ENCODE measurements at regions not wholly inside any gene's neighbourhood (a gene's known extent, or its start where the extent isn't known, plus 50 kb on each side); places are given as distances from the start of the nearest gene placed in this dataset.

- Histone ChIP-seq H3K27me3 (ENCODE audit: control insufficient read depth, insufficient read depth, low read length) (no peaks in the 10 kb centered on the region), H3K27ac (ENCODE audit: low read length) (no peak overlapping the region), H3K9me3 (ENCODE audit: control insufficient read depth, low read depth, low read length) (peaks cover 13% of the 10 kb centered on the region), H3K9ac (ENCODE audit: low read length) (no peak overlapping the region), H3K36me3 (ENCODE audit: control insufficient read depth, low read depth, low read length) (no peaks in the 10 kb centered on the region), H3K4me3 (ENCODE audit: low read length) (no peak overlapping the region), H3K4me1 (ENCODE audit: control insufficient read depth, low read depth, low read length) (no peaks in the 10 kb centered on the region)
Observed at GRCh38 chrX:124529786-124530185, 183.4 kb downstream of the SH2D1A start.

- Histone ChIP-seq H3K9me3 (ENCODE audit: control insufficient read depth, low read depth, low read length) (peaks cover 13% of the 10 kb centered on the region), H3K4me3 (ENCODE audit: low read length) (no peak overlapping the region), H3K27me3 (ENCODE audit: control insufficient read depth, insufficient read depth, low read length) (no peaks in the 10 kb centered on the region), H3K27ac (ENCODE audit: low read length) (no peak overlapping the region), H3K36me3 (ENCODE audit: control insufficient read depth, low read depth, low read length) (no peaks in the 10 kb centered on the region), H3K9ac (ENCODE audit: low read length) (no peak overlapping the region), H3K4me1 (ENCODE audit: control insufficient read depth, low read depth, low read length) (peaks cover 4% of the 10 kb centered on the region)
Observed at GRCh38 chrX:124530803-124531202, 184.4 kb downstream of the SH2D1A start.

- Histone ChIP-seq H3K27me3 (ENCODE audit: control insufficient read depth, insufficient read depth, low read length) (no peaks in the 10 kb centered on the region), H3K4me3 (ENCODE audit: low read length) (no peak overlapping the region), H3K27ac (ENCODE audit: low read length) (no peak overlapping the region), H3K9ac (ENCODE audit: low read length) (no peak overlapping the region), H3K4me1 (ENCODE audit: control insufficient read depth, low read depth, low read length) (peaks cover 4% of the 10 kb centered on the region), H3K9me3 (ENCODE audit: control insufficient read depth, low read depth, low read length) (peaks cover 12% of the 10 kb centered on the region), H3K36me3 (ENCODE audit: control insufficient read depth, low read depth, low read length) (no peaks in the 10 kb centered on the region)
Observed at GRCh38 chrX:124534536-124534935, 188.2 kb downstream of the SH2D1A start.

GRCh38 chrX:124540474-124540873, 194.1 kb downstream of the SH2D1A start:
- Histone ChIP-seq H3K9me3 (ENCODE audit: control insufficient read depth, low read depth, low read length) (peaks cover 14% of the 10 kb centered on the region), H3K27me3 (ENCODE audit: control insufficient read depth, insufficient read depth, low read length) (no peaks in the 10 kb centered on the region), H3K9ac (ENCODE audit: low read length) (no peak overlapping the region), H3K27ac (ENCODE audit: low read length) (no peak overlapping the region), H3K4me3 (ENCODE audit: low read length) (no peak overlapping the region), H3K36me3 (ENCODE audit: control insufficient read depth, low read depth, low read length) (no peaks in the 10 kb centered on the region), H3K4me1 (ENCODE audit: control insufficient read depth, low read depth, low read length) (peaks cover under 1% of the 10 kb centered on the region)

GRCh38 chrX:124548571-124548970, 202.2 kb downstream of the SH2D1A start:
- Histone ChIP-seq H3K9ac (ENCODE audit: low read length) (no peak overlapping the region), H3K4me1 (ENCODE audit: control insufficient read depth, low read depth, low read length) (peaks cover 5% of the 10 kb centered on the region), H3K9me3 (ENCODE audit: control insufficient read depth, low read depth, low read length) (peaks cover 25% of the 10 kb centered on the region), H3K4me3 (ENCODE audit: low read length) (no peak overlapping the region), H3K36me3 (ENCODE audit: control insufficient read depth, low read depth, low read length) (no peaks in the 10 kb centered on the region), H3K27me3 (ENCODE audit: control insufficient read depth, insufficient read depth, low read length) (no peaks in the 10 kb centered on the region), H3K27ac (ENCODE audit: low read length) (no peak overlapping the region)

DNA sequence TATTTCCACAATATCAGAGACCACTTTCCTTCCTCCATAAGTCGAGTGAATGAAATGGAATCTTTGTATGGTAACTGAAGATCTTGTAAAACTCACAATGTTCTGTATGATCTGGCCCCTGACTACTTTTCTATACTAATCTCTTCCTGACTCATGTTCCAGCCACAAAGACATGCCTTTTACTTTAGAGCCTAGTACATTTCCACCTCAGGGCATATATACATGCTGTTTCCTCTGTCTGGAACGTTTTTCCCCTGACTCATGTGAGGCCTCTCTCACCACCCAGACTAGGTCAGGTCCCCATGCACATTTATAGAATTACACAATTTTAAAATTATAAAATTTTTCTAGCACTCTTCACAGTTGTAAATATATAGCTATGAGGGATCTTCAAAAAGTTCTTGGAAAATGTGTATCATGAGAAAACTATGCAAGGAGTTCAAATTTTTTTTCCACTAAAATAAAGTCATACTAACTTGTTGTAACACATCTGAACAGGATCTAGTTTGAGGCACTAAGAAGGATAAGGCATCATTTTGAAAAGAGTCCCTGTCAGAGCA, 208.8 kb downstream of the SH2D1A start:
- Histone ChIP-seq H3K9me3 (ENCODE audit: control insufficient read depth, low read depth, low read length) (peaks cover 20% of the 10 kb centered on the region), H3K27me3 (ENCODE audit: control insufficient read depth, insufficient read depth, low read length) (no peaks in the 10 kb centered on the region), H3K27ac (ENCODE audit: low read length) (no peak overlapping the region), H3K4me1 (ENCODE audit: control insufficient read depth, low read depth, low read length) (no peaks in the 10 kb centered on the region), H3K36me3 (ENCODE audit: control insufficient read depth, low read depth, low read length) (no peaks in the 10 kb centered on the region), H3K4me3 (ENCODE audit: low read length) (no peak overlapping the region), H3K9ac (ENCODE audit: low read length) (no peak overlapping the region)

DNA sequence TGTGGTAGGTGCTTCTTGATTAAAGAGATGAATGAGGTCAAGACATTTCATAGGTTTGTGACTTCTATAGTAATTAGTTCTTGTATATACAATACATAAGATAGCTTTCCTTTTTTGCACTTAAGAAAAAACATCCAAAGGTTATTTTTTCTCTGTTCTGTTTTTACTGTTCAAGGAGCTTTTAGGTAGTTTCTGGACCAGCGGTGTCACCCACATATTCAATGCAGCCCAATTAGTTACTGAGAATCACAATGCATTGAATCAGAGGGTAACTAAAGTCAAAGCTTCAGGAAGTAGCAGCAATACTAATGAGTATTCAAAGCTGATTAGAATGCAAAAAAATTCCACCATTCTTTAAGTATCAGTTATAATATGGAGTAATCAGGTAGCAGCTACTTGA, 211.6 kb downstream of the SH2D1A start:
- Histone ChIP-seq H3K9me3 (ENCODE audit: control insufficient read depth, low read depth, low read length) (peaks cover 8% of the 10 kb centered on the region), H3K4me3 (ENCODE audit: low read length) (no peak overlapping the region), H3K9ac (ENCODE audit: low read length) (no peak overlapping the region), H3K36me3 (ENCODE audit: control insufficient read depth, low read depth, low read length) (no peaks in the 10 kb centered on the region), H3K4me1 (ENCODE audit: control insufficient read depth, low read depth, low read length) (no peaks in the 10 kb centered on the region), H3K27me3 (ENCODE audit: control insufficient read depth, insufficient read depth, low read length) (no peaks in the 10 kb centered on the region), H3K27ac (ENCODE audit: low read length) (no peak overlapping the region)

- Histone ChIP-seq H3K9me3 (ENCODE audit: control insufficient read depth, low read depth, low read length) (peaks cover 5% of the 10 kb centered on the region), H3K9ac (ENCODE audit: low read length) (no peak overlapping the region), H3K27me3 (ENCODE audit: control insufficient read depth, insufficient read depth, low read length) (no peaks in the 10 kb centered on the region), H3K4me1 (ENCODE audit: control insufficient read depth, low read depth, low read length) (no peaks in the 10 kb centered on the region), H3K4me3 (ENCODE audit: low read length) (no peak overlapping the region), H3K27ac (ENCODE audit: low read length) (no peak overlapping the region), H3K36me3 (ENCODE audit: control insufficient read depth, low read depth, low read length) (no peaks in the 10 kb centered on the region)
Observed at GRCh38 chrX:124573468-124573867, 227.1 kb downstream of the SH2D1A start.

GRCh38 chrX:124592744-124593143, 246.4 kb downstream of the SH2D1A start:
- Histone ChIP-seq H3K4me1 (ENCODE audit: control insufficient read depth, low read depth, low read length) (no peaks in the 10 kb centered on the region), H3K9ac (ENCODE audit: low read length) (no peak overlapping the region), H3K27me3 (ENCODE audit: control insufficient read depth, insufficient read depth, low read length) (no peaks in the 10 kb centered on the region), H3K9me3 (ENCODE audit: control insufficient read depth, low read depth, low read length) (peaks cover 21% of the 10 kb centered on the region), H3K36me3 (ENCODE audit: control insufficient read depth, low read depth, low read length) (no peaks in the 10 kb centered on the region), H3K4me3 (ENCODE audit: low read length) (no peak overlapping the region), H3K27ac (ENCODE audit: low read length) (no peak overlapping the region)

DNA sequence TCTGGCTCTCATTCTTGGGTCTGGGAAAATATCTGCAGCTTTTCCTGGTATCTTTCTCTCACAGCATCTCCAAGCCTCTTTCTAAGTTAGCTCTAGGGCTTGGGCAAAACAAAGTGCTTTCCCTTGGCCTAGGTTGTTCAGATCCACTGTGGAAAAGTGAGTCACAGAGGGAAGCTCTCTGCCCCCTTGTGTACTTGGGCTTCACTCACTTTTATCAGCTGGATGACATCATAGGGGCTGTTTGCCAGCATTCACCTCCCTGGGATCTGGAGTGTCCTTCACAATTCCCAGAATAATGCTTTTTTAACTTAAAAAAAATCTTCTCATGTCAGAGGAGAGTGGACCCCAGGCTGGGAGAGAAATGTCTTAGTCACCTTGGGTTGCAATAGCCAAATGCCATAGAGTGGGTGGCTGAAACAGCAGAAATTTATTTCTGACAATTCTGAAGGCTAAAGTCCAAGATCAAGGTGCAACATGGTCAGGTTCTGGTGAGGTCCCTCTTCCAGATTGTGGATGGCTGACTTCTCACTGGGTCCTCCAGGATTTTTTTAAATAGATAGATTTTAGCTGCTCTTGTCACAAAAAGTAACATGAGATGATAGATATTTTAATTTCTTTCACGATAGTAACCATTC, 247.8 kb downstream of the SH2D1A start:
- Histone ChIP-seq H3K9ac (ENCODE audit: low read length) (no peak overlapping the region), H3K9me3 (ENCODE audit: control insufficient read depth, low read depth, low read length) (peaks cover 21% of the 10 kb centered on the region), H3K27ac (ENCODE audit: low read length) (no peak overlapping the region), H3K27me3 (ENCODE audit: control insufficient read depth, insufficient read depth, low read length) (no peaks in the 10 kb centered on the region), H3K36me3 (ENCODE audit: control insufficient read depth, low read depth, low read length) (no peaks in the 10 kb centered on the region), H3K4me3 (ENCODE audit: low read length) (no peak overlapping the region), H3K4me1 (ENCODE audit: control insufficient read depth, low read depth, low read length) (no peaks in the 10 kb centered on the region)

- Histone ChIP-seq H3K27ac (ENCODE audit: low read length) (no peak overlapping the region), H3K27me3 (ENCODE audit: control insufficient read depth, insufficient read depth, low read length) (no peaks in the 10 kb centered on the region), H3K9me3 (ENCODE audit: control insufficient read depth, low read depth, low read length) (peaks cover 32% of the 10 kb centered on the region), H3K36me3 (ENCODE audit: control insufficient read depth, low read depth, low read length) (no peaks in the 10 kb centered on the region), H3K4me3 (ENCODE audit: low read length) (no peak overlapping the region), H3K9ac (ENCODE audit: low read length) (no peak overlapping the region), H3K4me1 (ENCODE audit: control insufficient read depth, low read depth, low read length) (no peaks in the 10 kb centered on the region)
Observed at GRCh38 chrX:124605511-124605910, 259.1 kb downstream of the SH2D1A start.

DNA sequence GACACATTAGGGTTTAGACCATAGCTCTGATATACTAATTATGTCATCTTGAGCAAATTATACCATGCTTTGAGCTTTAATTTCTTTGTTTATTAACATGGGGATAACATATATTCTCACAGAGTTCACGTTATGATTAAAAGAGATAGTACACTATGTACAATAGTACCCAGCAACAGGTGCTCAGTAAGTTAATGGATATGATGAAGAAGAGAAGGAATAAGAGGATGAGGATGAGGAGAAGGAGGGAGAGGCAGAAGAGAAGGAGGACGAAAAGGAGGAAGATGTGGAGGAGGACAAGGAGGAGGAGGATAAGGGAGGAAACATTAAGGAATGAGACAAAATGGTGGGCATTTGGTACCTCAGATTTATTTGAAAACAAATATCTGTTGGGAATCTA, 260.4 kb downstream of the SH2D1A start:
- Histone ChIP-seq H3K4me3 (ENCODE audit: low read length) (no peak overlapping the region), H3K9ac (ENCODE audit: low read length) (no peak overlapping the region), H3K27me3 (ENCODE audit: control insufficient read depth, insufficient read depth, low read length) (no peaks in the 10 kb centered on the region), H3K9me3 (ENCODE audit: control insufficient read depth, low read depth, low read length) (peaks cover 30% of the 10 kb centered on the region), H3K36me3 (ENCODE audit: control insufficient read depth, low read depth, low read length) (no peaks in the 10 kb centered on the region), H3K27ac (ENCODE audit: low read length) (no peak overlapping the region), H3K4me1 (ENCODE audit: control insufficient read depth, low read depth, low read length) (no peaks in the 10 kb centered on the region)
